ENCODE measurements at regions not wholly inside any gene's neighbourhood (a gene's known extent, or its start where the extent isn't known, plus 50 kb on each side); places are given as distances from the start of the nearest gene placed in this dataset.
"Not testable (repeated sequence)": the region's sequence is repeated elsewhere in the genome, so short reads cannot be mapped to it uniquely, and the experiment has no call there.

- no peak for DNase-seq (ENCODE audit: low read depth, low spot score)
Observed at GRCh38 chr10:124214610-124215375, 121.4 kb upstream of the CHST15 start.

GRCh38 chr10:124213899-124214510, 120.6 kb upstream of the CHST15 start:
- no peak for DNase-seq (ENCODE audit: low read depth, low spot score)

- no peak for DNase-seq (ENCODE audit: low read depth, low spot score)
Observed at GRCh38 chr10:124213471-124213870, 120.1 kb upstream of the CHST15 start.

- DNase-seq (ENCODE audit: low read depth, low spot score) = no peak
Observed at GRCh38 chr10:124212702-124213101, 119.3 kb upstream of the CHST15 start.

- no peak for DNase-seq (ENCODE audit: low read depth, low spot score)
Observed at GRCh38 chr10:124211921-124212320, 118.5 kb upstream of the CHST15 start.

- DNase-seq (ENCODE audit: low read depth, low spot score) = no peak
Observed at GRCh38 chr10:124210263-124210662, 116.9 kb upstream of the CHST15 start.

GRCh38 chr10:124207391-124207790, 114.0 kb upstream of the CHST15 start:
- no peak for DNase-seq (ENCODE audit: low read depth, low spot score)

- DNase-seq (ENCODE audit: low read depth, low spot score) = no peak
Observed at GRCh38 chr10:124206616-124207015, 113.2 kb upstream of the CHST15 start.

GRCh38 chr10:124205432-124205831, 112.0 kb upstream of the CHST15 start:
- no peak for DNase-seq (ENCODE audit: low read depth, low spot score)

GRCh38 chr10:124204726-124205125, 111.3 kb upstream of the CHST15 start:
- no peak for DNase-seq (ENCODE audit: low read depth, low spot score)

- no peak for DNase-seq (ENCODE audit: low read depth, low spot score)
Observed at GRCh38 chr10:124200011-124200410, 106.6 kb upstream of the CHST15 start.

GRCh38 chr10:124198871-124199270, 105.5 kb upstream of the CHST15 start:
- no peak for DNase-seq (ENCODE audit: low read depth, low spot score)

- no peak for DNase-seq (ENCODE audit: low read depth, low spot score)
Observed at GRCh38 chr10:124198125-124198501, 104.7 kb upstream of the CHST15 start.

- DNase-seq (ENCODE audit: low read depth, low spot score) = no peak
Observed at GRCh38 chr10:124197371-124198124, 104.2 kb upstream of the CHST15 start.

GRCh38 chr10:124196659-124197058, 103.3 kb upstream of the CHST15 start:
- DNase-seq (ENCODE audit: low read depth, low spot score) = no peak

- DNase-seq (ENCODE audit: low read depth, low spot score) = no peak
Observed at GRCh38 chr10:124194199-124194824, 100.9 kb upstream of the CHST15 start.

GRCh38 chr10:124193309-124193696, 99.9 kb upstream of the CHST15 start:
- no peak for DNase-seq (ENCODE audit: low read depth, low spot score)

- not testable (repeated sequence) for DNase-seq (ENCODE audit: low read depth, low spot score)
Observed at GRCh38 chr10:124192664-124193308, 99.4 kb upstream of the CHST15 start.

GRCh38 chr10:124190476-124190875, 97.1 kb upstream of the CHST15 start:
- DNase-seq (ENCODE audit: low read depth, low spot score) = not testable (repeated sequence)

GRCh38 chr10:124186956-124187355, 93.6 kb upstream of the CHST15 start:
- no peak for DNase-seq (ENCODE audit: low read depth, low spot score)

GRCh38 chr10:124185084-124185483, 91.7 kb upstream of the CHST15 start:
- no peak for DNase-seq (ENCODE audit: low read depth, low spot score)

Data from activated CD4-positive, CD25-positive, alpha-beta regulatory T cell treated with anti-CD3 and anti-CD28 coated beads, Interleukin-2, amount 50 U/mL, for 16 hours (primary cell).